ENCODE measurements at regions not wholly inside any gene's neighbourhood (a gene's known extent, or its start where the extent isn't known, plus 50 kb on each side); places are given as distances from the start of the nearest gene placed in this dataset.
"Not testable (repeated sequence)": the region's sequence is repeated elsewhere in the genome, so short reads cannot be mapped to it uniquely, and the experiment has no call there.

- H3K4me1 ChIP-seq; H3K4me2 ChIP-seq; ATAC-seq; POLR2A ChIA-PET; FAIRE-seq; DNase-seq (ENCODE audit: low read depth in 1 of 2, low spot score in 1 of 2); H3K27ac ChIP-seq; H3K4me3 ChIP-seq; CTCF ChIA-PET; H3K9me3 ChIP-seq: not testable (repeated sequence)
- 100% methylated on average over 1 of the region's 2 CpGs for WGBS (ENCODE audit: missing lambda C conversion rate)
These were observed 135.8 kb upstream of the DST start for GRCh38 chr6:56778503-56778902.

DNA sequence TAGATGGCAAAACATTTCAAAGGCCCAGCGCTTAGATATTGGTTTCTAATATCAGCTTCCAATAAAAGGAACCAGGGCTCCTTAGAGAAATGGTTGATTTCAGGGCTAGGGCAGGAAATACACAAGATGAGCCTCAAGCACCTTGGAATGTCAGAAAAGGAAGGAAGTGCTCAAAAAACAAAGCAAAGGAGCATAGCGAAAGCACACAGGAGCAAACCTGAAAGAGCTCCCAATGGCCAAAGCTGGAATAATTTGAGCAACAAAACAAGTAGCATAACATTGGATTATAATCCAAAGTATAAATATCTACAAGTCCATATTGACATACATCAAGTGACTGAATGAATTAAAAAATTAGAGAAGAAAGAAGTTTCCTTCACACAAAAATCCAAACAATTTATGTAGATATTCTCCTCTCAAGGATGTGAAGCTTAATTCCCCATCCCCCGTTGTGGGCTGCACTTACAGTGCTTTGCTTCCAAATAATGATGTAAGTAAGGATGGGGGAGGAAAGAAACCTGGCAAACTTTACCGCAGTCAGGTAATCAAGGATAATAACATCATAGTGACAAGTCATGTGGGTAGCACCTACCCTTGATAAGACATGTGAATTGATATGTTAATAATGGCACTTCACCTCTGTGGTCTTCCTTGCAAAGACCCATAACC, 132.9 kb upstream of the DST start:
- TF ChIP-seq EHF (CRISPR knock-in tag; IDR thresholded peaks at IDR 0.05) = no peak
- no peak for TF ChIP-seq ELK1 (IDR thresholded peaks at IDR 0.05; ENCODE audit: low read depth, low read length)
- TF ChIP-seq, protein P1, sequence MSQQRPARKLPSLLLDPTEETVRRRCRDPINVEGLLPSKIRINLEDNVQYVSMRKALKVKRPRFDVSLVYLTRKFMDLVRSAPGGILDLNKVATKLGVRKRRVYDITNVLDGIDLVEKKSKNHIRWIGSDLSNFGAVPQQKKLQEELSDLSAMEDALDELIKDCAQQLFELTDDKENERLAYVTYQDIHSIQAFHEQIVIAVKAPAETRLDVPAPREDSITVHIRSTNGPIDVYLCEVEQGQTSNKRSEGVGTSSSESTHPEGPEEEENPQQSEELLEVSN (IDR thresholded peaks at IDR 0.05; ENCODE audit: borderline replicate concordance, low read depth) = no peak
- no peak for TF ChIP-seq ESRRA (IDR thresholded peaks at IDR 0.05; ENCODE audit: borderline replicate concordance, low read length)
- no peak for FAIRE-seq
- H3K4me3 ChIP-seq = no peak overlapping the region
- H3K27ac ChIP-seq = no peak overlapping the region
- no peak overlapping the region for H3K4me2 ChIP-seq
- no peak for DNase-seq (ENCODE audit: low read depth in 1 of 2, low spot score in 1 of 2)
- POLR2A ChIA-PET = no interaction called here
- H3K4me1 ChIP-seq = peaks cover 29% of the 10 kb centered on the region
- 91% methylated on average over 4 of the region's 4 CpGs for WGBS (ENCODE audit: missing lambda C conversion rate)
- H3K9me3 ChIP-seq = no peaks in the 10 kb centered on the region
- ATAC-seq = no peak
- CTCF ChIA-PET = interaction anchor here (1.0 kb wide), 1 partner anchor 12 kb away, joined by 6 read pairs; no protein-coding TSS in a partner anchor

GRCh38 chr6:56772737-56773184, 130.1 kb upstream of the DST start:
- Histone ChIP-seq H3K27ac (peak overlapping the region in 1 of 2 experiments; percentile 40; a peak in 1 of 6 replicates), H3K4me2 (peak overlapping the region; percentile 52; the same call in 2 of the 3 replicates), H3K4me1 (peaks cover 48% of the 10 kb centered on the region), H3K4me3 (no peak overlapping the region), H3K9me3 (no peaks in the 10 kb centered on the region)
- DNase-seq (ENCODE audit: low read depth in 1 of 2, low spot score in 1 of 2) = peak; percentile 16 to 51
- no peak for FAIRE-seq
- 43% methylated on average over 1 of the region's 1 CpG for WGBS (ENCODE audit: missing lambda C conversion rate)
- ChIA-PET POLR2A (no interaction called here), CTCF (interaction anchor here (0.8 to 2.1 kb wide), 3 partner anchors 15 to 75 kb away, joined by 3 to 6 read pairs (median 3); no protein-coding TSS in a partner anchor)
- peak; percentile 87 to 96 for ATAC-seq
- 0 out of 5 replicates have a peak, but pooled peaks of 1 of the 2 experiments have one; percentile 13 for TF ChIP-seq RAD21 (conservative IDR thresholded peaks at IDR 0.05 in 1 of 2, IDR thresholded peaks at IDR 0.05 in 1 of 2)
- TF ChIP-seq MAX (IDR thresholded peaks at IDR 0.05) = peak; percentile 37; the same call in 1 of the 2 replicates
- TF ChIP-seq JUNB (IDR thresholded peaks at IDR 0.05) = no peak

DNA sequence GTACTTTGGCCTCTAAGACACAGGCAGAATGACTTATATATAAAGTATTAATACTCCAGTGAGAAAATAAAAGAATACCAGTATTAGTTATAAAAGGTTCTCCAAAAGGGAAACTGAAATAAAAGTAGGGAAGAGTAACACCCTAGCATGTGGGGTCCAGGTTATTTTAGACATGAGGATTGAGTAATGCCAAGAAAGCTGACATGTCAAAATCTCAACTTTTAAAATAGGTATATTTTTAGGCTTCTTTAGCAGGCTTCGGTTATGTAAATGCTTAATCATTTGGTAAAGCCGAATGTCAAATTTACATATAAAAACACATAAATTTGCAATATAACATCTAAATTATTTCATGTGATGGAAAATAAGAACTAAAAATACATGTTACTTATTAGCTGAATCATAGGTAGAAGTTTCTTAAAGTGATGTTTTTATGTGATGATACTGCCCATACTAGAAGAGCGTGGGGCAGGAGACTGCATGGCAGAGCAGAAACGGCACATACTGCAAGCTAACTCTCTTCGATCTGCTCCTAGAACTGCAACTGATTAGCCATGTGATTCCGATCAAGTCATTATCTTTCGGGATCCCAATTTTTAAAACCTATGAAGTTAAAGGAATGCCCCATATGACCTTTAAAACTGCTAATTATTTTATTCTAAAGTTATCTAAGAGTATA, 129.4 kb upstream of the DST start:
- Histone ChIP-seq H3K4me1 (peaks cover 54% of the 10 kb centered on the region), H3K4me3 (no peak overlapping the region), H3K9me3 (no peaks in the 10 kb centered on the region), H3K27ac (no peak overlapping the region), H3K4me2 (peak overlapping the region; percentile 52)
- no peak for TF ChIP-seq MAZ (IDR thresholded peaks at IDR 0.05; ENCODE audit: borderline replicate concordance, low read depth, low read length)
- no peak for TF ChIP-seq ZC3H11A (IDR thresholded peaks at IDR 0.05)
- TF ChIP-seq HOXB13 (CRISPR knock-in tag; IDR thresholded peaks at IDR 0.05; ENCODE audit: low read depth) = no peak
- FAIRE-seq = no peak
- no peak for DNase-seq (ENCODE audit: low read depth in 1 of 2, low spot score in 1 of 2)
- POLR2A ChIA-PET = no interaction called here
- 75% methylated on average over 7 of the region's 7 CpGs for WGBS (ENCODE audit: missing lambda C conversion rate)
- ATAC-seq = peak in 1 of 2 experiments; percentile 60; a peak in 2 of 6 replicates
- CTCF ChIA-PET = interaction anchor here (1.1 to 2.1 kb wide), 4 partner anchors 37 to 80 kb away, joined by 3 to 6 read pairs (median 4); no protein-coding TSS in a partner anchor

DNA sequence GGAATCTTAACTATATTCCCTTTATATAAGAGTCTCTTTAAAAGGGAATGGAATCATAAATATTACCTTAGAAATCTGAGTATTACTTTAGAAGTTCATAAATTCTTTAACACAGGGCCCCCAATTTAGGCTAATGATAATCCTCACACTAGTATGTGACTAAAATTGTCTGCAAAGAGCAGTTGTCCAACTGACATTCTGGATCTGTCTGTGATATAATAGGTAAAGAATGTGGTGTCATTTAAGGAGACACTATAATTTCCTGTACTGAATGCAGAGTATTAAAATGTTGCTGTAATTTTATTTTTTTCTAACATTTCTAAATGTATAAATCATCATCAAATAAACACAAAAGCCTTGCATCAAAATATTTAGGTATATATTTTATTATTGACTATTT, 128.5 kb upstream of the DST start:
- no peak for DNase-seq (ENCODE audit: low read depth in 1 of 2, low spot score in 1 of 2)
- CTCF ChIA-PET = interaction anchor here (0.6 to 2.0 kb wide), 6 partner anchors 21 to 129 kb away, joined by 3 to 8 read pairs (median 3); partner anchors contain the start of gene DST
- no peak overlapping the region for H3K27ac ChIP-seq
- TF ChIP-seq HMGXB4 (CRISPR knock-in tag; IDR thresholded peaks at IDR 0.05; ENCODE audit: borderline replicate concordance) = no peak
- TF ChIP-seq POLR2A (IDR thresholded peaks at IDR 0.05; ENCODE audit: low read length) = no peak
- TF ChIP-seq RAD21 (conservative IDR thresholded peaks at IDR 0.05 in 1 of 2, IDR thresholded peaks at IDR 0.05 in 1 of 2) = no peak
- no peak for TF ChIP-seq FOSB (CRISPR knock-in tag; IDR thresholded peaks at IDR 0.05)
- TF ChIP-seq EHF (CRISPR knock-in tag; IDR thresholded peaks at IDR 0.05) = no peak
- no peak for TF ChIP-seq JUN (IDR thresholded peaks at IDR 0.05)
- TF ChIP-seq CEBPB (IDR thresholded peaks at IDR 0.05) = no peak
- TF ChIP-seq MAX (IDR thresholded peaks at IDR 0.05) = no peak
- POLR2A ChIA-PET = no interaction called here
- H3K4me2 ChIP-seq = peak overlapping the region; percentile 52
- no peak for FAIRE-seq
- no peak for ATAC-seq
- H3K9me3 ChIP-seq = no peaks in the 10 kb centered on the region
- H3K4me1 ChIP-seq = peaks cover 58% of the 10 kb centered on the region
- H3K4me3 ChIP-seq = no peak overlapping the region
